ENCODE measurements at regions not wholly inside any gene's neighbourhood (a gene's known extent, or its start where the extent isn't known, plus 50 kb on each side); places are given as distances from the start of the nearest gene placed in this dataset.

DNA sequence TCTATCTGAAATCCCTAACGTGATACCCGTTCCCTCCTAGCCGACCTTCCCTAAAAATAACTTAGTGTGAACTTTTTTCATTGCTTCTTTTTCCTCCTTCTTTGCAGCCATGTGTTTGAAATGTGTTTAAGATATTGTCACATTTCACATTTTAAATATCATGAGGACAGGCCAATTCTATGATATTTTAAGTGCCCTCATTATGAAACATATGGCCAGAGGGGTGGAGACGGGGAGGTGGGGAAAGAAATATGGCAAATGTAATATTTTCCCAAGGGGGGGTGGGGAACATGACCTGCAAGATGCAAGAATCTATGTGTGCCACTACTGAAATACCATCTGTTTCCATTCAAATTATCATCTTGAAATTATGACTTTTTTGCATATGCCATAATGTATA, 1039.2 kb downstream of the AGBL1 start:
- Histone ChIP-seq H2AK5ac (ENCODE audit: low read depth, low read length) (no peak overlapping the region), H3K27me3 (ENCODE audit: control insufficient read depth, insufficient read depth, low read length) (no peaks in the 10 kb centered on the region), H2BK120ac (ENCODE audit: low read depth, low read length) (no peak overlapping the region), H3K9me1 (ENCODE audit: insufficient read depth, low read length) (no peaks in the 10 kb centered on the region), H3K14ac (replicated peaks; ENCODE audit: low read depth, low read length) (no peak overlapping the region), H3K4me2 (ENCODE audit: low read depth, low read length) (no peak overlapping the region), H3K9ac (ENCODE audit: low read depth, low read length) (no peak overlapping the region), H4K8ac (ENCODE audit: low read depth in 2 of 2, low read length in 2 of 2) (no peak overlapping the region), H3K4me1 (ENCODE audit: control insufficient read depth, insufficient read depth, low read length) (no peaks in the 10 kb centered on the region), H2AK9ac (replicated peaks; ENCODE audit: low read depth, low read length, poor library complexity) (no peak overlapping the region), H2BK15ac (ENCODE audit: low read depth, low read length) (no peak overlapping the region), H2BK20ac (ENCODE audit: low read depth, low read length) (no peak overlapping the region), H4K91ac (ENCODE audit: insufficient read depth, low read depth, low read length) (no peak overlapping the region), H3K79me1 (ENCODE audit: low read depth in 1 of 2, low read length in 2 of 2) (no peaks in the 10 kb centered on the region), H3K23ac (ENCODE audit: low read depth, low read length) (no peak overlapping the region), H3K18ac (ENCODE audit: low read depth, low read length) (no peak overlapping the region), H3K56ac (ENCODE audit: extremely low read depth, insufficient read depth, low read length) (no peak overlapping the region), H3K27ac (ENCODE audit: insufficient read depth, low read length) (no peak overlapping the region), H3K36me3 (ENCODE audit: control insufficient read depth, insufficient read depth, low read length) (no peaks in the 10 kb centered on the region), H4K5ac (ENCODE audit: low read depth, low read length) (no peak overlapping the region), H3K4ac (ENCODE audit: low read depth, low read length) (no peak overlapping the region), H3K4me3 (ENCODE audit: insufficient read depth, low read depth, low read length) (no peak overlapping the region), H3K9me3 (ENCODE audit: control insufficient read depth, insufficient read depth, low read length) (peaks cover 9% of the 10 kb centered on the region), H2BK5ac (ENCODE audit: low read depth, low read length, poor library complexity, severe bottlenecking) (no peak overlapping the region), H4K20me1 (ENCODE audit: insufficient read depth, low read length) (no peaks in the 10 kb centered on the region), H2AFZ (replicated peaks; ENCODE audit: low read length, poor library complexity) (no peak overlapping the region)
- no peak for ATAC-seq (ENCODE audit: low read depth)
- WGBS, 2 experiments (ENCODE audit: extremely low coverage in 2 of 2, insufficient read length in 1 of 2), result no CpG with 5 or more reads among the region's 4 CpGs
- in situ Hi-C loops (cut with MboI; ENCODE audit: low sequenced_read_pairs) (no loop called here), intact Hi-C loops (cut with micrococcal nuclease) (no loop called here), dilution Hi-C loops (cut with HindIII; ENCODE audit: low sequenced_read_pairs, unreplicated experiment) (no loop called here)
- DNase-seq, result no peak
- TF ChIP-seq, protein P1, sequence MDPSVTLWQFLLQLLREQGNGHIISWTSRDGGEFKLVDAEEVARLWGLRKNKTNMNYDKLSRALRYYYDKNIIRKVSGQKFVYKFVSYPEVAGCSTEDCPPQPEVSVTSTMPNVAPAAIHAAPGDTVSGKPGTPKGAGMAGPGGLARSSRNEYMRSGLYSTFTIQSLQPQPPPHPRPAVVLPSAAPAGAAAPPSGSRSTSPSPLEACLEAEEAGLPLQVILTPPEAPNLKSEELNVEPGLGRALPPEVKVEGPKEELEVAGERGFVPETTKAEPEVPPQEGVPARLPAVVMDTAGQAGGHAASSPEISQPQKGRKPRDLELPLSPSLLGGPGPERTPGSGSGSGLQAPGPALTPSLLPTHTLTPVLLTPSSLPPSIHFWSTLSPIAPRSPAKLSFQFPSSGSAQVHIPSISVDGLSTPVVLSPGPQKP (IDR thresholded peaks at IDR 0.05; ENCODE audit: borderline replicate concordance, low read depth, low read length), result no peak
- no peak for TF ChIP-seq POLR2A (IDR thresholded peaks at IDR 0.05; ENCODE audit: low read depth, low read length)
- TF ChIP-seq, protein P2, sequence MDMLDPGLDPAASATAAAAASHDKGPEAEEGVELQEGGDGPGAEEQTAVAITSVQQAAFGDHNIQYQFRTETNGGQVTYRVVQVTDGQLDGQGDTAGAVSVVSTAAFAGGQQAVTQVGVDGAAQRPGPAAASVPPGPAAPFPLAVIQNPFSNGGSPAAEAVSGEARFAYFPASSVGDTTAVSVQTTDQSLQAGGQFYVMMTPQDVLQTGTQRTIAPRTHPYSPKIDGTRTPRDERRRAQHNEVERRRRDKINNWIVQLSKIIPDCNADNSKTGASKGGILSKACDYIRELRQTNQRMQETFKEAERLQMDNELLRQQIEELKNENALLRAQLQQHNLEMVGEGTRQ (IDR thresholded peaks at IDR 0.05; ENCODE audit: low read depth, low read length), result no peak
- TF ChIP-seq NFE2L2 (IDR thresholded peaks at IDR 0.05; ENCODE audit: low read depth, low read length), result no peak
- TF ChIP-seq, protein P3, sequence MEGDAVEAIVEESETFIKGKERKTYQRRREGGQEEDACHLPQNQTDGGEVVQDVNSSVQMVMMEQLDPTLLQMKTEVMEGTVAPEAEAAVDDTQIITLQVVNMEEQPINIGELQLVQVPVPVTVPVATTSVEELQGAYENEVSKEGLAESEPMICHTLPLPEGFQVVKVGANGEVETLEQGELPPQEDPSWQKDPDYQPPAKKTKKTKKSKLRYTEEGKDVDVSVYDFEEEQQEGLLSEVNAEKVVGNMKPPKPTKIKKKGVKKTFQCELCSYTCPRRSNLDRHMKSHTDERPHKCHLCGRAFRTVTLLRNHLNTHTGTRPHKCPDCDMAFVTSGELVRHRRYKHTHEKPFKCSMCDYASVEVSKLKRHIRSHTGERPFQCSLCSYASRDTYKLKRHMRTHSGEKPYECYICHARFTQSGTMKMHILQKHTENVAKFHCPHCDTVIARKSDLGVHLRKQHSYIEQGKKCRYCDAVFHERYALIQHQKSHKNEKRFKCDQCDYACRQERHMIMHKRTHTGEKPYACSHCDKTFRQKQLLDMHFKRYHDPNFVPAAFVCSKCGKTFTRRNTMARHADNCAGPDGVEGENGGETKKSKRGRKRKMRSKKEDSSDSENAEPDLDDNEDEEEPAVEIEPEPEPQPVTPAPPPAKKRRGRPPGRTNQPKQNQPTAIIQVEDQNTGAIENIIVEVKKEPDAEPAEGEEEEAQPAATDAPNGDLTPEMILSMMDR (conservative IDR thresholded peaks at IDR 0.05; ENCODE audit: low read depth, low read length), result no peak
- no peak for TF ChIP-seq RFX5 (IDR thresholded peaks at IDR 0.05; ENCODE audit: low read depth, low read length)
- no peak for TF ChIP-seq SMC3 (IDR thresholded peaks at IDR 0.05; ENCODE audit: low read depth, low read length)
- no peak for TF ChIP-seq FOS (IDR thresholded peaks at IDR 0.05; ENCODE audit: low read depth, low read length)
- no peak for TF ChIP-seq MAFK (IDR thresholded peaks at IDR 0.05; ENCODE audit: low read depth, low read length)
- no peak for TF ChIP-seq RCOR1 (IDR thresholded peaks at IDR 0.05; ENCODE audit: insufficient replicate concordance, low read length)
- no peak for TF ChIP-seq MXI1 (IDR thresholded peaks at IDR 0.05; ENCODE audit: borderline replicate concordance, low read depth, low read length)
- TF ChIP-seq BHLHE40 (IDR thresholded peaks at IDR 0.05; ENCODE audit: low read depth, low read length), result no peak
- no peak for TF ChIP-seq MAZ (IDR thresholded peaks at IDR 0.05; ENCODE audit: borderline replicate concordance, low read depth, low read length)
- no peak for TF ChIP-seq CHD1 (IDR thresholded peaks at IDR 0.05; ENCODE audit: low read depth, low read length)
- TF ChIP-seq CEBPB (IDR thresholded peaks at IDR 0.05; ENCODE audit: low read depth, low read length), result no peak
- CTCF ChIA-PET, result no interaction called here
- POLR2A ChIA-PET (ENCODE audit: unreplicated experiment), result no interaction called here
- BruUV-seq (replicated peaks), result no TSS peak
